ENCODE measurements at regions not wholly inside any gene's neighbourhood (a gene's known extent, or its start where the extent isn't known, plus 50 kb on each side); places are given as distances from the start of the nearest gene placed in this dataset.
A peak's percentile ranks its signal among the peaks of the same experiment; 100 is the strongest.

GRCh38 chr1:221162352-221162751 is 283.1 kb downstream of the HLX start (continued):
- no peak for TF ChIP-seq CREB5 (CRISPR knock-in tag; IDR thresholded peaks at IDR 0.05; ENCODE audit: low read depth)

- TF ChIP-seq ZNF70 (CRISPR knock-in tag; IDR thresholded peaks at IDR 0.05): no peak
- TF ChIP-seq RARB (CRISPR knock-in tag; IDR thresholded peaks at IDR 0.05): no peak
- no peak for TF ChIP-seq GLIS3 (CRISPR knock-in tag; IDR thresholded peaks at IDR 0.05)
- no peak for TF ChIP-seq TSHZ2 (CRISPR knock-in tag; IDR thresholded peaks at IDR 0.05)
- TF ChIP-seq ZNF8 (CRISPR knock-in tag; IDR thresholded peaks at IDR 0.05): no peak
- no peak for TF ChIP-seq BACH2 (CRISPR knock-in tag; IDR thresholded peaks at IDR 0.05; ENCODE audit: borderline replicate concordance)
- ATAC-seq: no peak
Measured at GRCh38 chr1:221162939-221163338, 283.7 kb downstream of the HLX start.

- TF ChIP-seq RARB (CRISPR knock-in tag; IDR thresholded peaks at IDR 0.05) (peak; percentile 79; the same call in 1 of the 2 replicates), BACH2 (CRISPR knock-in tag; IDR thresholded peaks at IDR 0.05; ENCODE audit: borderline replicate concordance) (no peak), GLIS3 (CRISPR knock-in tag; IDR thresholded peaks at IDR 0.05) (no peak), TOX (CRISPR knock-in tag; IDR thresholded peaks at IDR 0.05; ENCODE audit: borderline replicate concordance) (peak; percentile 85), ARNTL (CRISPR knock-in tag; IDR thresholded peaks at IDR 0.05; ENCODE audit: borderline replicate concordance, low read depth) (no peak), PATZ1 (CRISPR knock-in tag; IDR thresholded peaks at IDR 0.05; ENCODE audit: borderline replicate concordance) (no peak; the same call in 1 of the 2 replicates), ISL1 (CRISPR knock-in tag; IDR thresholded peaks at IDR 0.05) (no peak), ESRRG (CRISPR knock-in tag; IDR thresholded peaks at IDR 0.05) (no peak), ZC3H10 (CRISPR knock-in tag; IDR thresholded peaks at IDR 0.05) (peak; percentile 90), TSHZ2 (CRISPR knock-in tag; IDR thresholded peaks at IDR 0.05) (no peak)
- ATAC-seq: peak; percentile 24; the same call in 2 of the 3 replicates
Measured at GRCh38 chr1:221164029-221164428, 284.8 kb downstream of the HLX start.

GRCh38 chr1:221164951-221165838 is 286.0 kb downstream of the HLX start:
- ATAC-seq: peak; percentile 49

More at GRCh38 chr1:221164951-221165838, 286.0 kb downstream of the HLX start:
- TF ChIP-seq ISL1 (CRISPR knock-in tag; IDR thresholded peaks at IDR 0.05): no peak
- no peak for TF ChIP-seq CREB5 (CRISPR knock-in tag; IDR thresholded peaks at IDR 0.05; ENCODE audit: low read depth)
- TF ChIP-seq ZC3H10 (CRISPR knock-in tag; IDR thresholded peaks at IDR 0.05): 0 out of 2 replicates have a peak, but pooled peaks have one; percentile 27
- no peak for TF ChIP-seq ZFP3 (CRISPR knock-in tag; IDR thresholded peaks at IDR 0.05)
- TF ChIP-seq TCF4 (CRISPR knock-in tag; IDR thresholded peaks at IDR 0.05; ENCODE audit: borderline replicate concordance): no peak
- 0 out of 2 replicates have a peak, but pooled peaks have one; percentile 35 for TF ChIP-seq POU6F1 (CRISPR knock-in tag; IDR thresholded peaks at IDR 0.05; ENCODE audit: borderline replicate concordance, low read depth)
- no peak for TF ChIP-seq ZFP30 (CRISPR knock-in tag; IDR thresholded peaks at IDR 0.05)
- no peak for TF ChIP-seq CSRNP3 (CRISPR knock-in tag; IDR thresholded peaks at IDR 0.05)
